ENCODE measurements at regions not wholly inside any gene's neighbourhood (a gene's known extent, or its start where the extent isn't known, plus 50 kb on each side); places are given as distances from the start of the nearest gene placed in this dataset.
"Not testable (repeated sequence)": the region's sequence is repeated elsewhere in the genome, so short reads cannot be mapped to it uniquely, and the experiment has no call there.

DNA sequence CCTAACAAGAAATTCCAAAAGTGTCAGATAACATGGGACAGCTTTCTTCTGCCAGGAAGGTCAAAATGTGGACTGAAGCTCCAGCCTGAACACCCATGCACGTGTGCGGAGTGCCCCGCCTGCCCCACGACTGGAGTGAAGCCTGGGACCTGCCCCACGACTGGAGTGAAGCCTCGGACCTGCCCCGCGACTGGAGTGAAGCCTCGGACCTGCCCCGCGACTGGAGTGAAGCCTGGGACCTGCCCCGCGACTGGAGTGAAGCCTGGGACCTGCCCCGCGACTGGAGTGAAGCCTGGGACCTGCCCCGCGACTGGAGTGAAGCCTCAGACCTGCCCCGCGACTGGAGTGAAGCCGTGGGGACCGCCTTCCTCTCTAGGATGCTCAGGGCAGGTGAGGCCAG lies 61.4 kb upstream of the ACTRT2 start:
- TF ChIP-seq, protein P1, sequence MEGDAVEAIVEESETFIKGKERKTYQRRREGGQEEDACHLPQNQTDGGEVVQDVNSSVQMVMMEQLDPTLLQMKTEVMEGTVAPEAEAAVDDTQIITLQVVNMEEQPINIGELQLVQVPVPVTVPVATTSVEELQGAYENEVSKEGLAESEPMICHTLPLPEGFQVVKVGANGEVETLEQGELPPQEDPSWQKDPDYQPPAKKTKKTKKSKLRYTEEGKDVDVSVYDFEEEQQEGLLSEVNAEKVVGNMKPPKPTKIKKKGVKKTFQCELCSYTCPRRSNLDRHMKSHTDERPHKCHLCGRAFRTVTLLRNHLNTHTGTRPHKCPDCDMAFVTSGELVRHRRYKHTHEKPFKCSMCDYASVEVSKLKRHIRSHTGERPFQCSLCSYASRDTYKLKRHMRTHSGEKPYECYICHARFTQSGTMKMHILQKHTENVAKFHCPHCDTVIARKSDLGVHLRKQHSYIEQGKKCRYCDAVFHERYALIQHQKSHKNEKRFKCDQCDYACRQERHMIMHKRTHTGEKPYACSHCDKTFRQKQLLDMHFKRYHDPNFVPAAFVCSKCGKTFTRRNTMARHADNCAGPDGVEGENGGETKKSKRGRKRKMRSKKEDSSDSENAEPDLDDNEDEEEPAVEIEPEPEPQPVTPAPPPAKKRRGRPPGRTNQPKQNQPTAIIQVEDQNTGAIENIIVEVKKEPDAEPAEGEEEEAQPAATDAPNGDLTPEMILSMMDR (conservative IDR thresholded peaks at IDR 0.05; ENCODE audit: low read length): not testable (repeated sequence)
- TF ChIP-seq EZH2phosphoT487 (IDR thresholded peaks at IDR 0.05; ENCODE audit: borderline replicate concordance, low read depth, low read length): not testable (repeated sequence)
